ENCODE measurements at regions not wholly inside any gene's neighbourhood (a gene's known extent, or its start where the extent isn't known, plus 50 kb on each side); places are given as distances from the start of the nearest gene placed in this dataset.

DNA sequence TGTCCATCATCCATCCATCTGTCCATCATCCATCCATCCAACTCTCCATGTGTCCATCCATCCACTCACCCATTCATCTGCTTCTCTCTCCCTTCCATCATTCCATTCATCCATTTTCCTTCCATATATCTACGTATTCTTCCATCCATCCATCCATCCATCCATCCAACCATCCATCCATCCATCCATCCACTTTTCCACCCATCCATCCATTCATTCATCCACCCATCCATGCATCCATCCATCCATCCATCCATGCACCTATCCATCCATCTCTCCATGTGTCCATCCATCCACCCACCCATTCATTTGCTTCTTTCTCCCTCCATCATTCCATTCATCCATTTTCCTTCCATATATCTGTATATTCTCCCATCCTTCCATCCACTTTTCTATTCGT, 214.0 kb upstream of the RTL1 start:
- no peak for TF ChIP-seq CTCF (conservative IDR thresholded peaks at IDR 0.05; ENCODE audit: low read depth, low read length)
- no peak for TF ChIP-seq EZH2 (IDR thresholded peaks at IDR 0.05; ENCODE audit: borderline replicate concordance, low read depth, low read length, poor library complexity, severe bottlenecking)

Measured in A673 (cell line).